ENCODE measurements at regions not wholly inside any gene's neighbourhood (a gene's known extent, or its start where the extent isn't known, plus 50 kb on each side); places are given as distances from the start of the nearest gene placed in this dataset.

- TF ChIP-seq CREM (CRISPR knock-in tag; IDR thresholded peaks at IDR 0.05), result no peak
- TF ChIP-seq USF1 (CRISPR knock-in tag; IDR thresholded peaks at IDR 0.05), result no peak
- TF ChIP-seq KAT7 (CRISPR knock-in tag; IDR thresholded peaks at IDR 0.05; ENCODE audit: borderline replicate concordance), result no peak
- no peak for TF ChIP-seq ESRRA (CRISPR knock-in tag; IDR thresholded peaks at IDR 0.05; ENCODE audit: borderline replicate concordance)
- TF ChIP-seq ATF2 (CRISPR knock-in tag; IDR thresholded peaks at IDR 0.05; ENCODE audit: borderline replicate concordance, low read depth), result no peak
Observed at GRCh38 chr15:39499042-39499441, 81.8 kb upstream of the THBS1 start (continued).

GRCh38 chr15:39499681-39500080, 81.2 kb upstream of the THBS1 start:
- POLR2A ChIA-PET, result interaction anchor here (1.3 kb wide), 1 partner anchor 26 kb away, joined by 3 read pairs; no protein-coding TSS in a partner anchor
- Mint-ChIP-seq H3K9me3 (no peaks in the 10 kb centered on the region), H3K27ac (no peak overlapping the region), H3K36me3 (no peaks in the 10 kb centered on the region), H3K4me3 (no peak overlapping the region), H3K27me3 (ENCODE audit: low read depth) (no peaks in the 10 kb centered on the region; the same call in 1 of the 2 replicates), H3K4me1 (peaks cover 4% of the 10 kb centered on the region)
- ATAC-seq, result no peak
- CTCF ChIA-PET, result no interaction called here
- no peak for DNase-seq (ENCODE audit: low spot score)
- no peak for TF ChIP-seq GRHL2 (CRISPR knock-in tag; IDR thresholded peaks at IDR 0.05; ENCODE audit: insufficient replicate concordance, severe bottlenecking)
- TF ChIP-seq ATF1 (CRISPR knock-in tag; IDR thresholded peaks at IDR 0.05), result no peak
- TF ChIP-seq ZNF671 (CRISPR knock-in tag; IDR thresholded peaks at IDR 0.05), result no peak
- TF ChIP-seq CDX4 (CRISPR knock-in tag; IDR thresholded peaks at IDR 0.05; ENCODE audit: borderline replicate concordance), result no peak
- no peak for TF ChIP-seq ZNF423 (CRISPR knock-in tag; IDR thresholded peaks at IDR 0.05)

- Mint-ChIP-seq H3K9me3 (no peaks in the 10 kb centered on the region), H3K27me3 (ENCODE audit: low read depth) (no peaks in the 10 kb centered on the region; the same call in 1 of the 2 replicates), H3K4me1 (peaks cover 4% of the 10 kb centered on the region), H3K36me3 (no peaks in the 10 kb centered on the region), H3K4me3 (no peak overlapping the region), H3K27ac (no peak overlapping the region)
- DNase-seq (ENCODE audit: low spot score) (no peak), ATAC-seq (no peak)
- CTCF ChIA-PET, result no interaction called here
- TF ChIP-seq CDX4 (CRISPR knock-in tag; IDR thresholded peaks at IDR 0.05; ENCODE audit: borderline replicate concordance) (no peak), ZNF671 (CRISPR knock-in tag; IDR thresholded peaks at IDR 0.05) (no peak), NFE2L1 (CRISPR knock-in tag; IDR thresholded peaks at IDR 0.05) (no peak), PRDM15 (CRISPR knock-in tag; IDR thresholded peaks at IDR 0.05) (no peak), ZNF317 (CRISPR knock-in tag; IDR thresholded peaks at IDR 0.05; ENCODE audit: borderline replicate concordance, low read depth) (no peak), TCF7 (CRISPR knock-in tag; IDR thresholded peaks at IDR 0.05; ENCODE audit: low read depth) (no peak), PRRX2 (CRISPR knock-in tag; IDR thresholded peaks at IDR 0.05) (no peak), E2F4 (CRISPR knock-in tag; IDR thresholded peaks at IDR 0.05; ENCODE audit: borderline replicate concordance, low read depth) (no peak), ZBTB21 (CRISPR knock-in tag; IDR thresholded peaks at IDR 0.05; ENCODE audit: borderline replicate concordance) (no peak)
- POLR2A ChIA-PET, result no interaction called here
Observed at GRCh38 chr15:39501366-39502081, 79.4 kb upstream of the THBS1 start.
